ENCODE measurements at regions not wholly inside any gene's neighbourhood (a gene's known extent, or its start where the extent isn't known, plus 50 kb on each side); places are given as distances from the start of the nearest gene placed in this dataset.

DNA sequence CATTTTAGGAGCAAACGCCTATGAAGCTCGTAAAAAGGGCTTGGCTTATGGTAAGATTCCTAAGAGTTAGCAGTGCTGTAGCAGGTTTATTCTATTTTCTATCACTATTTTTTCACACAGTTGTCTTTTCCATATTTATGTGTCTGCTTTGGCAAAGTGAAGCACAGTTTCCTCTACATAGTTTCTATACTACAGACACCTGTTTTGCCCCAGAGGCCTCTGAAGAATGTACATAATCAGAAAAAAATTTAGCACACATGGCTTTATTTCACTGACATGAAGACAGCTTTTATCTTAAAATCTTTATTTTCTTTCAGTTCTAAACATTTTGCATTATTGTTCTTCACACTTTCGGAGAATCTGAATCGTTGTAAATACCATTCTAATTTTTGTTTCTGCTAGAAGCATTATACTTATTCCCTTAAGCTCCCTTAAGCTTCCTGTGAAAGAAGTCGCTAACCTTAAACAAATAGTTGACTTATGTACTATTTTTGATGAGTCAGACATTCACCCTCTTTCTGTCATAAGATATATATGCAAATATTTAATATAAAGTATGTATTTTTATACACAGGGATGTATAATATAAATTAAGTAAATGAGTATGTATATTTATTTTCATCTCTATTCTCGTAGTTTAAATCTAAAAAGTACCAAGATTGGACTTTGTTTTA lies 816.0 kb downstream of the OLFM4 start:
- TF ChIP-seq, protein P1, sequence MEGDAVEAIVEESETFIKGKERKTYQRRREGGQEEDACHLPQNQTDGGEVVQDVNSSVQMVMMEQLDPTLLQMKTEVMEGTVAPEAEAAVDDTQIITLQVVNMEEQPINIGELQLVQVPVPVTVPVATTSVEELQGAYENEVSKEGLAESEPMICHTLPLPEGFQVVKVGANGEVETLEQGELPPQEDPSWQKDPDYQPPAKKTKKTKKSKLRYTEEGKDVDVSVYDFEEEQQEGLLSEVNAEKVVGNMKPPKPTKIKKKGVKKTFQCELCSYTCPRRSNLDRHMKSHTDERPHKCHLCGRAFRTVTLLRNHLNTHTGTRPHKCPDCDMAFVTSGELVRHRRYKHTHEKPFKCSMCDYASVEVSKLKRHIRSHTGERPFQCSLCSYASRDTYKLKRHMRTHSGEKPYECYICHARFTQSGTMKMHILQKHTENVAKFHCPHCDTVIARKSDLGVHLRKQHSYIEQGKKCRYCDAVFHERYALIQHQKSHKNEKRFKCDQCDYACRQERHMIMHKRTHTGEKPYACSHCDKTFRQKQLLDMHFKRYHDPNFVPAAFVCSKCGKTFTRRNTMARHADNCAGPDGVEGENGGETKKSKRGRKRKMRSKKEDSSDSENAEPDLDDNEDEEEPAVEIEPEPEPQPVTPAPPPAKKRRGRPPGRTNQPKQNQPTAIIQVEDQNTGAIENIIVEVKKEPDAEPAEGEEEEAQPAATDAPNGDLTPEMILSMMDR (IDR thresholded peaks at IDR 0.05) = no peak
- TF ChIP-seq POLR2A (IDR thresholded peaks at IDR 0.05) = no peak
